ENCODE measurements at regions not wholly inside any gene's neighbourhood (a gene's known extent, or its start where the extent isn't known, plus 50 kb on each side); places are given as distances from the start of the nearest gene placed in this dataset.

- TF ChIP-seq CTCF (IDR thresholded peaks at IDR 0.05) = no peak
- no peak for TF ChIP-seq POLR2A (IDR thresholded peaks at IDR 0.05)
Observed at GRCh38 chr4:59925290-59925689, 1274.8 kb upstream of the ADGRL3 start.

All from upper lobe of left lung (tissue), 4 donors.